GM21717 (cell line): ENCODE measurements at regions not wholly inside any gene's neighbourhood (a gene's known extent, or its start where the extent isn't known, plus 50 kb on each side); places are given as distances from the start of the nearest gene placed in this dataset.

Source experiments
- ATAC-seq: cut with Tn5 transposase; IDR thresholded peaks from one replicate; pipeline ENCODE4 v1.9.1; 2021; ENCODE audit warnings: mild to moderate bottlenecking, moderate library complexity; ENCODE audit not compliant: unreplicated experiment

GRCh38 chr15:70337277-70338186 lies 239.8 kb upstream of the TLE3 start:
- ATAC-seq, result no peak

DNA sequence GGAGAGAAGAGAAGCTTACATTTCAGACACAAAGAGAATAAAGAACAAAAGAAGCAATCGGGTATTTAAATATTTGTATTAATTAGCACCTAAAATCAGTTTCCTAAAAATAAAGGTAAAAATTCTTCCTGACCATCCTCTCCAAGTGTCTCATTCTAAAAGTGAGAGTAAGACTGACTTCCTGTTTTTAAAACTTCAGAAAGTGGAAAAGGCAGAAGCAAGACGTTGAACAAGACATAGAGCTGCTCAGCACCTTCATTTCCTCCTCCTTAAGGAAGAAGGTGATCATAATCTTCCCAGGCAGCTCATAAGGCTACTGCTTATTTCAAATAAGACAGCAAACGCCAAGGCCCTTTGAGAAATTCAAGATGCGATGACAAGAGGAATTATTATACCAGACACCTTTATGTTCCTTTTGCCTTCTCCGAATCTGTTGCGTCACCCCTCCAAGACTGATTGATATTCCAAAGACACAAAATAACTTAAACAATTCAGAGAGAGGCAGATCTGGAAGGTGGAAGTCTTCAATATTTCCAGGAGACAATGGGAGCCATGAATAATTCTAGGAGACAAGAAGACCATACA lies 238.8 kb upstream of the TLE3 start:
- ATAC-seq, result no peak

- ATAC-seq, result no peak
These were observed 236.6 kb upstream of the TLE3 start for GRCh38 chr15:70334286-70334685.

DNA sequence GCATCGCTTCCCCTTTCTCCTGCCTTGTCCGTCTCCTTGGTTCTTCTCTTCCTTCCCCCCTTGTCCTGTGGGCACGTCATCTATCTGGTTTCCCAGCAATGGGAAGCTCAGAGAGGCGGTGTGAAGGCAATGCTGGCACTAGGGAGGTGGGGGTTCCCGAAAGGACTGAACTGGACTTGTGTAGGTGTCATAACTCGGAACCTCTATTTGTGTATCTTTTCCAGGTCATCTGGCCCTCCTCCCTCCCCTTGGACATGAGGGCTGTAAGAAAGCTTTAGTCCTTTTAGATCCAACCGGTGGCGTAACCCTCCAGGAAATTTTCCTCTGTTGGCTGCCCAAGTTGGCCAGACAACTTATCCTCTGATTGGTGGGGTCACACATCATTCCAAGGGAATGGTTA lies 231.5 kb upstream of the TLE3 start:
- no peak for ATAC-seq

- no peak for ATAC-seq
These were observed 231.0 kb upstream of the TLE3 start for GRCh38 chr15:70328679-70329115.

GRCh38 chr15:70327856-70328678 lies 230.3 kb upstream of the TLE3 start:
- ATAC-seq, result no peak

DNA sequence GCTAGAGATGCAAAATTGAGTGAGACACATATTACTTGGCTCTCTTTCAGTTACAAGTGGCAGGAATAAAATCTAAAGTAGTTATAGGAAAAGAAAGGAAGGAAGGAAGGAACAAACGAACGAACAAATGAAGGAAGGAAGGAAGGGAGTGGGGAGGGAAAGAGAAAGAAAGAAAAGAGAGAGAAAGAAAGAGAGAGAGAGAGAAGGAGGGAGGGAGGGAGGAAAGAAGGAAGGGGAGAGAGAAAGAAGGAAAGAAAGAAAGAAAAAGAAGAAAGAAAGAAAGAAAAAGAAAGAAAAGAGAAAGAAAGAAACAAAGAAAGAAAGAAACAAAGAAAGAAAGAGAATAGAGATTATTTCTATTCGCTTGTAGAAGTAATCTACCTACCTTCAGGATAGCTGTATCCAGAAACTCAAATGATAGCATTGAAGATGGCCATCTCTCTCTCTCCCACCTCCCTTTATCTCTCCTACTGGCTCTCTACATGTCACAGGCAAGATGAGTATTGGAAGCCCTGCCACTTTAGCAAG lies 229.7 kb upstream of the TLE3 start:
- no peak for ATAC-seq

DNA sequence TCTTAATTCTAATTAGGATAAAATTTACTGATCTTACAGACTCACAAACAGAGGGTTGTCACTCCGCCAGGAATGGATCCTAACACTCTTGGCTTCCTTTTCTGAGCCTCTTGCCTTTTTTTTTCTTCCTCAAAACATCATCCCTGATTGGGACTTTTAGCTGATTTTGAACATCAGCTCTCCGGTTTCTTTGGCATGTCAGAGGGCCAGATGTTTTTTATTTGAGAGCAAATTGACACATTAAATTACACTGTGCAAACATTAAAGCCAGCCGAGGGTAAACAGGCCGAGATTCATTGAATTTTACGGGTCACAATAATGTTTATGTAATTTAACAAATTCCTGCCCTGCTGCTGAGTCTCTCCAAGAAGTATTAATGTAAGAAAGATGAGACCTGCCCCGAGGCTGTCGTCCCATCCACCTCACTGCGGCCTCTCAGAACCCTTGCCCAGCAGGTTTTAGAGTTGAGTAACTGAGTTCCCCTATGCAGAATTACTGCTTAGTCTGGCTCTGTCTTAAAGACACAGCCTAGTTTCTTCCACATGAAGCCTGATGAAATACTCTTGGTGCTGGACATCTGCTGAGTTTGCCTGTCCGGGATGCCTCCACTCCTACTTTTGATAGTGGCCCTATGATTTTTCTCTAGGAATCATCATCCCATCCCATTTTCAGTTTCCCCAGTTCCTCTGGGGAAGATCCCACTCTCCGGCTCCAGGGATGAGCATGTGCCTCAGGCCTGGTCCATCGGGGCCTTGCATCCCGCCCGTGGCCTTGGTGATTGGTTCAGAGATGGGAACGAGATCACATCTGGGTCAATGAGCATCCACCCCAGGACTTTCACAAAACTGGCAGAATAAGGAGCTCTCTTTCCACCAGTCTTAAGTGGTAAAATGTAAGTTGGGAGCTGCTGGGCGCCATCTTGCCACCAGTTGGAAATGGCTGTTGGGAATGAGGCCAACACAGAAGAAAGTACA lies 226.6 kb upstream of the TLE3 start:
- no peak for ATAC-seq

GRCh38 chr15:70323111-70323851 lies 225.6 kb upstream of the TLE3 start:
- no peak for ATAC-seq

DNA sequence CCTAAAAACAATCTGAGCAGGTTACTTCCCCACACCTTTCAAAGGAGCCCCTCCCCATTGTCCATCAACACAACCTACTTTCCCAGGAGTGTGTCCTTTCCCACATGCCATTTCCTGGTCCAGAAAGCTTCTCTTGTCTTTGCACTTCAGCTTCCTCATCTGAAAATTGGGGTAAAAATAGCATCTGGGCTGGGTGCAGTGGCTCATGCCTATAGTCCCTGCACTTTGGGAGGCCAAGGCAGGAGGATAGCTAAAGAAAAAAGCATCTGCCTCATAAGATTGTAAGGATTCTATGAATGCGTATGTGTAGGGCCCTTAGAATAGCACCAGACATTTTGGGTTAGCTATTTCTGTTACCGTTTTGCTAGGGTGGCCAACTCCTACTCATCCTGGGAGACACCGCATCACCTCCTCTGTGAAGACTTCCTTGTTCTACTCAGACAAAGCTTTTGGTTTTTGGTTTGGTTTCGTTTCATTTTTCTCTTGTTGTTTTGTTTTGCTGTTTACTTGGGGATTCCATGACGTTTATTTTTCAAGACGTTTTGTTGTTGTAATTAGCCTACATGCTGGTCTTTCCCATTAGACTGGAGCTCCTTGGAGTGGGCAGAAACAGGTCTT lies 224.4 kb upstream of the TLE3 start:
- ATAC-seq, result no peak

GRCh38 chr15:70321172-70321819 lies 223.6 kb upstream of the TLE3 start:
- ATAC-seq, result no peak

- no peak for ATAC-seq
These were observed 222.8 kb upstream of the TLE3 start for GRCh38 chr15:70320482-70320881.

DNA sequence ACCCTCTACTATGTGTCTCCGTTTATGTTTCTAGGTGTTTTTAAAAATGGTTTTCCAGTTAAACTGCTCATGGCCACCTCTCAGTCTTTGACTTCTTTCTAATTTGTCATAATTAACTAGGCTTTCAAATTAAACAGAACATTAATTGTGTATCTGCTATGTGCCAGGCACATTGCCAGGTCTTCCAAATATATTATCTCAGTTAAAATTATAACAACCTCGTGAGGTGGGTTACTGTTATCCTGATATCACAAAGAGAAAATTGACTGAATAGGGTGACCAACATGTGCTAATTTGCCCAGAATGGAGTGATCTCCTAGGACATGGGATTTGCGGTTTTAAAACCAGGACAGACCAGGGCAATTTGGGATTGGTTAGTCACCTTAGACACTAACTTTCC lies 222.4 kb upstream of the TLE3 start:
- ATAC-seq, result no peak

- peak; percentile 84 for ATAC-seq
These were observed 221.7 kb upstream of the TLE3 start for GRCh38 chr15:70319466-70319865.

- peak; percentile 33 for ATAC-seq
These were observed 221.1 kb upstream of the TLE3 start for GRCh38 chr15:70318594-70319465.

- ATAC-seq, result no peak
These were observed 218.4 kb upstream of the TLE3 start for GRCh38 chr15:70316059-70316600.

DNA sequence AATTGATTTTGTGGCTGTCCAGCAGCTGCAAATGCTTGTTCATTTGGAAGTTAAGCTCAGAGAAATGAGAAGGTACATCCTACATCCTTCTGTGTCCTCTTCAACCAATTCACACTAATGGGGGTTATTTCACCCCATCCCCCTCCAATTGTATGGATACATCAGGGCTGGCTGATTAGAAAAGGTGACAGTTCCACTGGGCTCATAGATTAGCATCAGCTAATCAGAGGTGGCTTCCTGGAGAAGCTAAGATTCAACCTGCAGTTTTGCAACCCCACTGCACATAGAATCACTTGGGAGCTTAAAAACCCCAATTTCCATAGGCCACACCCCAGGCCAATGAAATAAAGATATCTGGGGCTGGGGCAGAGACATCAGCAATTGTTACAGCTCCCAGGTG lies 217.7 kb upstream of the TLE3 start:
- no peak for ATAC-seq
